Activated naive CD8-positive, alpha-beta T cell (primary cell): ENCODE measurements at regions not wholly inside any gene's neighbourhood (a gene's known extent, or its start where the extent isn't known, plus 50 kb on each side); places are given as distances from the start of the nearest gene placed in this dataset.

ENCODE experiments used
- H3K27ac Mint-ChIP-seq: one replicate; pipeline ENCODE4 v1.8.0; 2021; ENCODE audit warnings: mixed read lengths
- H3K27me3 Mint-ChIP-seq: one replicate; pipeline ENCODE4 v1.8.0; 2021; ENCODE audit warnings: mixed read lengths
- H3K36me3 Mint-ChIP-seq: one replicate; pipeline ENCODE4 v1.8.0; 2021; ENCODE audit warnings: mixed read lengths
- H3K4me1 Mint-ChIP-seq: one replicate; pipeline ENCODE4 v1.8.0; 2021; ENCODE audit warnings: low read depth, mixed read lengths
- H3K4me3 Mint-ChIP-seq: one replicate; pipeline ENCODE4 v1.8.0; 2021; ENCODE audit warnings: mild to moderate bottlenecking, mixed read lengths
- H3K9me3 Mint-ChIP-seq: one replicate; pipeline ENCODE4 v1.8.0; 2021; ENCODE audit warnings: low read depth, mixed read lengths

DNA sequence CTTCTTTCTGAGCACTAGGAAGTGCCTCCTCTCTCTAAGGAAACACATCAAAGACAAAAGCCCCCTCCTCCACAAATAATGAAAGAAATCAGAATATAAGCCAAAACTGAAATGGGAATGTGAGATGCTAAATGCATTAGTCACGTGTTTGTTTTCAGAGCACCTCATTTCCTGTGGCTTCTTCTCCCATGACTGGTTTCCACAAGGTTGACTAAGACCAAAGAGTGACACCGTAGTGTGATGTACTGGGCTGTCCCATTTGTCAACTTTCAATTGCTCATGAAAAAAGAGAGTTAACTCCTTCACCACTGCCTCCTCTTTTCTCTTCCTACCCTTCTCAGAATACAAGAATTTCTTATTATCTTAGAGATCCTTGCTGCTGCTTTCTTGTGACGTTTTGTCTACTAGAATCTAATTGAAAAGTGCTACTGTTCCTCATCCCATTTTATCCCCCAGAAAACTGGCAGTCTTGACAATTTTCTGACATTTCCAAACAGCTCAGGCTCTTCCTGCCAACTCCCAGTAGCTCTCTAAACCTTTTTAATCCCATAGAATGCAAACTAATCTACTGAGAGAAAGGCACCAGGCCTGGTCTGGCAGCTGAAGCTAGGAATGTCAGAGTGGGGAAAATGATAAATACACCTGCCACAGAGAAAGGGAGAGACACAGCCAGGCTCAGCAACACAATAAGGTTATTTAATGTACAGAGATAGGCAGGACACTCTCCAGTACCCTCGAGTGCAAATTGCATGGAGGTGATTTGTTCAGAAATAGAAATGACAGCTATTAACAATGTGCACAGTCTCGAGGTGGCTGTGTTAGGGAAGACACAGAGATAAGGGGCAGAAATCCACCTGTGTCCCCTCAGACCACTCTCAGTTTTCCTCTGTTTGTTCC, 671.7 kb upstream of the NRSN1 start:
- Mint-ChIP-seq H3K4me3 (no peak overlapping the region), H3K27me3 (no peaks in the 10 kb centered on the region), H3K27ac (no peak overlapping the region), H3K4me1 (no peaks in the 10 kb centered on the region), H3K9me3 (no peaks in the 10 kb centered on the region), H3K36me3 (no peaks in the 10 kb centered on the region)

DNA sequence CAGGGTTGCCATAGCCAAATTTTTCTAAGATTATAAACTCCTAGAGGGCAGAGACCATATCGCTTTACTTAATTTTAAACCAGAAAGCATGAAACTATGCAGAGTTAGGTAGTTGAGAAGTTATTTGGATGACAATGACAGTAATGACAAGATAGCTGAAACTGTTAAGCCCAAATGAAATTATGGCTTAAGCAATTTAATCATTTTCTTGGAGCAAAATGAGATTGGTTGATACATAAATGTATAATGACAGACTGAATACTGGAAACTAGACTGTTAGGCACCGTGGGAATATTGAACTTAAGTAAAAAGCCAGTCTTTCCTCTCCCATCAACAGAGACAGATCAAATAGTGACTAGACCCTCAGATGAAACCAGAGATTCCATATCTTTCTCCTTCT, 670.3 kb upstream of the NRSN1 start:
- no peaks in the 10 kb centered on the region for H3K36me3 Mint-ChIP-seq
- H3K27me3 Mint-ChIP-seq: no peaks in the 10 kb centered on the region
- no peak overlapping the region for H3K27ac Mint-ChIP-seq
- no peak overlapping the region for H3K4me3 Mint-ChIP-seq
- H3K4me1 Mint-ChIP-seq: no peaks in the 10 kb centered on the region
- no peaks in the 10 kb centered on the region for H3K9me3 Mint-ChIP-seq

DNA sequence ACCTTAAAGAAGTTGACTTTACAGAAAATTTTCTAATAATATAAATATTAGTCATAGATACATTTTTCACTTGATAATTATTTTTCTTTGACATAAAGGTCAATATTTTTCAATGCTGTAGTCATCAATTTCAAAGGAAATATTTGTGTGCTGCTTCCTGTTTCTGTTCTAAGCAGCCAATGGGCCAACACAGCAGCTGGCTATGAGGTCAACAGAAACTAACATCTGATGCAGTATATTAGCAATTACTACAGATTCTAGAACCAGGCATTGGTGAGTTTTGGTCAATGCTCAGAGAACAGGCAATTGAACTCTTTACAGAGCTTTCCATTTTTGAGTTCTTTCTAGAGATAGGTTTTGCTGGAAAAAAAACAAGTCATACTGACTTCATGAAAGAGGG, 669.6 kb upstream of the NRSN1 start:
- Mint-ChIP-seq H3K27ac (no peak overlapping the region), H3K9me3 (no peaks in the 10 kb centered on the region), H3K27me3 (no peaks in the 10 kb centered on the region), H3K4me3 (no peak overlapping the region), H3K4me1 (no peaks in the 10 kb centered on the region), H3K36me3 (no peaks in the 10 kb centered on the region)

DNA sequence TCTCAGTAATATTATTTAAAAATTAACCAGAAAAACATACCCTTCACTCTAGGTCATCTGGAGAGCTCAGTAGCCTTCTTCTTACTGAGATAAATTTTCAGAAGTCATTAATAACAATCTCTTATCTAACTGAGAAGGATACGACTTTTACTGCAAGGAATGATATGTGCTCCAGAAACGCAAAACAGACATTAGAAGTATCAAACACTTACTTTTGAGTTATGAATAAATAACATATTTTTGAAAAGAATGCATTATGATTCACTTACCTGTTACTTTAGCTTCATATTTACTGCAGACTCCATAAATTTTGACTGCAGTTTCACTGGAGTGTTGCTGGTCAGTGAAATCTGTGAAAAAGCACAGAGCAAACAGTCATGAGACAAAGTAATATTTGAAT, 668.7 kb upstream of the NRSN1 start:
- Mint-ChIP-seq H3K9me3 (no peaks in the 10 kb centered on the region), H3K27me3 (no peaks in the 10 kb centered on the region), H3K36me3 (no peaks in the 10 kb centered on the region), H3K27ac (no peak overlapping the region), H3K4me1 (no peaks in the 10 kb centered on the region), H3K4me3 (no peak overlapping the region)

DNA sequence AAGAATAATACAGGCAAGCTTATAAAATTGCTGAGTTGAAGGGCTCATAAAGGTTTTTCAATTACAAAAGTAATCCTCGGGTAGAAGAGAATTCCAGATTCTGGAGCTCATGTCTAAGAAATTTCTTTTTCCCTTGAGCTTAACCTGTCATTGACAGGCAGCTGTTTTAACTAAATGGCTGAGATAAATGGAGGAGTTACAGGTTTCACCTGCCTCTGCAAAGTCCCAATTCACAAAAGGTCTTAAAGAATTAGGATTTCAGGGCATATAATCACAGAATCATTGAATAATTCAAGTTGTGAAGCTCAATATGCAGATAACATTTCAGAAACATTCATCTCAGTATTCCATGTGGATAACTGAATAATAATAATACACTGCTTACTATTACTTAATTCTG, 660.1 kb upstream of the NRSN1 start:
- H3K9me3 Mint-ChIP-seq: peaks cover 8% of the 10 kb centered on the region
- no peak overlapping the region for H3K27ac Mint-ChIP-seq
- H3K36me3 Mint-ChIP-seq: no peaks in the 10 kb centered on the region
- H3K4me3 Mint-ChIP-seq: no peak overlapping the region
- H3K27me3 Mint-ChIP-seq: no peaks in the 10 kb centered on the region
- H3K4me1 Mint-ChIP-seq: no peaks in the 10 kb centered on the region

DNA sequence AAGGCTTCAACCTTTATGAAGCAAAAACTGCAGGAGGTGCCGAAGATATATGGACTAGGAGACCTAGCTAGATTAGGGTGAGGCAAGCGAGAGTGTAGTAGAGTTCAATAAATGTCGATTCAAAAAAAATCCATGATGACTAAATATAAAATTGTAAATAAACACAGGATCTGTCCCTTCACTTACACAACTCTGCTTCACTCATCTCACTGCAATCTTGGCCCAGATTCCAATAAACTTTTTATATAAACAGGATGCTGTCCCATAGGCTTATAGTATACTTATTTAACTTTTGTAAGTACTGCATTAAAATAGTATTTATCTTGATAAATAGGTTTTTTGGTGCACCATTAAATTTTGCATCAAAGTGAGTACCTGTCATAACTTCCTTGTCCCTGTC, 648.4 kb upstream of the NRSN1 start:
- H3K36me3 Mint-ChIP-seq: no peaks in the 10 kb centered on the region
- no peak overlapping the region for H3K27ac Mint-ChIP-seq
- no peaks in the 10 kb centered on the region for H3K4me1 Mint-ChIP-seq
- H3K27me3 Mint-ChIP-seq: no peaks in the 10 kb centered on the region
- H3K4me3 Mint-ChIP-seq: no peak overlapping the region
- H3K9me3 Mint-ChIP-seq: peaks cover 3% of the 10 kb centered on the region

DNA sequence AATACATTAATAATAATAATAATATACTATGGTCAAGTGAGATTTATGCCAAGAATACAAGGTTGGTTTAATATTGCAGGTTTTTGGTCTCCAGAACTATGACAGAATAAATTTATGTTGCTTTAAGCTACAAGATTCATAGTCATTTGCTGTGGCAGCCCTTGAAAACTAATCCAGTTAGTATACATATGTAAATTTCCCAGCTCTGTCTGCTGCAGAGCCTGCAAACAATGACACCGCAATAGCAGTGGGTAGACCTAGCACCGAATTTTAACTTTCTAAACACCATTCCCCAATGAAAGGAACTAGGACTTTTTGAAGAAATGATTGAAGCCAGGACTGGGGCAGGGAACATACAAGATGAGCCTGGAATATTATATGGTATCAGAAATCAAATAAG, 647.7 kb upstream of the NRSN1 start:
- Mint-ChIP-seq H3K27ac (no peak overlapping the region), H3K27me3 (no peaks in the 10 kb centered on the region), H3K36me3 (no peaks in the 10 kb centered on the region), H3K4me3 (no peak overlapping the region), H3K4me1 (no peaks in the 10 kb centered on the region), H3K9me3 (peaks cover 3% of the 10 kb centered on the region)

DNA sequence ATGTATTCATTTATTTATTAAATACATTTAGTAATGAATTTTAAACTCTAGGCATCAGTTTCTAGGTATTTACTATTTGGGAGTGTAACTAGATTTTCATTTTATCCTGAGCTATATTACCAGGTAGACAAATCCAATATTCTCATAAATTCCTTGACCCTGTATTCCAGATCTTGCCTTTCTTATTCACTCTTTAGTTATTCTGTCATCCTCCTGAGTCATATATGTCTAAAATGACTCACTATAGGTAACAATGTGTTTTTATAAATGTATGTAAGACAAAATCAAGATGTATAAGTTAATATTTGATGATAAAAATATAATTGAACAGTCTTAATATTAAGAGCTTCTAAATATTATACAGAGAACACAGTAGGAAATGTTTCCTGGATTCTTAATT, 642.1 kb upstream of the NRSN1 start:
- peaks cover 2% of the 10 kb centered on the region for H3K27me3 Mint-ChIP-seq
- no peak overlapping the region for H3K4me3 Mint-ChIP-seq
- H3K36me3 Mint-ChIP-seq: no peaks in the 10 kb centered on the region
- H3K9me3 Mint-ChIP-seq: peaks cover 4% of the 10 kb centered on the region
- H3K4me1 Mint-ChIP-seq: no peaks in the 10 kb centered on the region
- H3K27ac Mint-ChIP-seq: no peak overlapping the region

DNA sequence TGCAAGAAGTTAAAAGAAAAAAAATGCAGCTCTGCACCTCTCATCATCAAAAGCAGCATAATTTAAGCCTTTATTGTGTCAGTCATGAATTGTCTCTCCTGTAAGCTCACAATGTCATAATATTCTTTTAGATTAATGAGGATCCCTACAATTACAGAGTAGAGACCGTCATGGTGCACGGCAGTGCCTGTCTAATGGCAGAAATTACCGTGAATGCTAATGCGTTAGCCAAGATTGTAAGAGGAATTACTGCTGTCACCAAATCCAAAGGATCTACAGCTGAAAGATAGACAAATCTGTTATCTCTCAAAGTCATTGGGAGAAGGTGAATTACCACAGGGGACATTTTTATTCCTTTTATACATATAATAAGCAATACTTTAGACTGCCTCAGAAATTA, 631.6 kb upstream of the NRSN1 start:
- H3K27ac Mint-ChIP-seq: no peak overlapping the region
- H3K4me3 Mint-ChIP-seq: no peak overlapping the region
- no peaks in the 10 kb centered on the region for H3K27me3 Mint-ChIP-seq
- no peaks in the 10 kb centered on the region for H3K36me3 Mint-ChIP-seq
- no peaks in the 10 kb centered on the region for H3K4me1 Mint-ChIP-seq
- H3K9me3 Mint-ChIP-seq: peaks cover 8% of the 10 kb centered on the region

DNA sequence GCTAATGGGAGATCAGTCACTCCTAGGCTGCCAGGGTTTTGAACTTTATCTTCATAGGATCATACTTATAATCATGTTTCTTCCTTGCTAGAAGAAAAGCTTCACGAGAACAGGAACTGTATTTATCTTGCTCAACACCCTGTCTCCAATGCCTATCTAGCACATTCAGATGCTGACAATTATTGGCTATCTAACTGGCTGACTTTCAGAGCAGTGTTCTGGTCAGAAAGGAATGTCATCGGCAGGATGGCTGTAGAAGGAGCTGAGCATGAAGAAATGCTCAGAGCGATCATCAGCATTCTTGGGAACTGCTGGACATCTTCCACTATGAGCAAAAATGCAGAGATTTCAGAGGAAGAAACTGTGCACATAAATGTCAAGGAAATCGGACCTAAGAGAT, 628.0 kb upstream of the NRSN1 start:
- Mint-ChIP-seq H3K4me1 (no peaks in the 10 kb centered on the region), H3K9me3 (peaks cover 2% of the 10 kb centered on the region), H3K4me3 (no peak overlapping the region), H3K27ac (no peak overlapping the region), H3K36me3 (no peaks in the 10 kb centered on the region), H3K27me3 (no peaks in the 10 kb centered on the region)

DNA sequence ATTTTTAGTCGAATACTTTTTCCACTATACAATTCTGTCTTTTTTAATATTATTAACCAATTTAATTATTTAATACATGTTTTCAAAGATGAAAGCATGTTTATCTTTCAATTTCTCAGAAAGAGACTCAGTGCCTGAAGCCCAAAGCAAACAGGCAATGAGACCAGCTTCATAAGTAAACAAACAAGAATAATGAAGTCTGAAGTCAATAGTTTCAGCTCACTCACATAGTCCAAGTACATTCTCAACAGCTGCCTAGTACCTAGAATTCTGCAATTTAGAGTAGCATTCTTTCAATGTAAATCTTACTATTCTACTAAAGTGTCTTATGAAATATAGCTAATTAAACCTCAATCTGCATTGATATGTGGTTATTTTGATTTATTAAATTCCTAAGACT, 626.5 kb upstream of the NRSN1 start:
- Mint-ChIP-seq H3K36me3 (no peaks in the 10 kb centered on the region), H3K27me3 (no peaks in the 10 kb centered on the region), H3K4me3 (no peak overlapping the region), H3K4me1 (no peaks in the 10 kb centered on the region), H3K9me3 (peaks cover under 1% of the 10 kb centered on the region), H3K27ac (no peak overlapping the region)

DNA sequence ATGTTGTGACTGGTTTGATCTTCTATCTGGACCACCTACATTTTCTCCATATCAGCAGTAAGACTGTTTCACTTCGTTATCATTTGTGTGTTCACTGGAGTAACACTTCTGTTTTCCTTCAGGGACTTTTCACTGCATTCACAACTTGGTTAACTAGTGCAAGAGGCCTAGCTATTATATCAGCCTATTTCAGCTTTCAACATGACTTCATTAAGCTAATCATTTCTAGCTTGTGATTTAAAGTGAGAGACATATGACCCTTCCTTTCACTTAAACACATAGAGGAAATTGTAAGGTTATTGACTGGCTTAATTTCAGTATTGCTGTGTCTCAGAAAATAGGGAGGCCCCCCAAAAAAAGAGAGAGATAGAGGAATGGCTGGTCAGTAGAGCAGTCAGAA, 622.8 kb upstream of the NRSN1 start:
- no peak overlapping the region for H3K27ac Mint-ChIP-seq
- H3K4me1 Mint-ChIP-seq: no peaks in the 10 kb centered on the region
- H3K4me3 Mint-ChIP-seq: no peak overlapping the region
- H3K36me3 Mint-ChIP-seq: no peaks in the 10 kb centered on the region
- peaks cover 9% of the 10 kb centered on the region for H3K9me3 Mint-ChIP-seq
- H3K27me3 Mint-ChIP-seq: no peaks in the 10 kb centered on the region

DNA sequence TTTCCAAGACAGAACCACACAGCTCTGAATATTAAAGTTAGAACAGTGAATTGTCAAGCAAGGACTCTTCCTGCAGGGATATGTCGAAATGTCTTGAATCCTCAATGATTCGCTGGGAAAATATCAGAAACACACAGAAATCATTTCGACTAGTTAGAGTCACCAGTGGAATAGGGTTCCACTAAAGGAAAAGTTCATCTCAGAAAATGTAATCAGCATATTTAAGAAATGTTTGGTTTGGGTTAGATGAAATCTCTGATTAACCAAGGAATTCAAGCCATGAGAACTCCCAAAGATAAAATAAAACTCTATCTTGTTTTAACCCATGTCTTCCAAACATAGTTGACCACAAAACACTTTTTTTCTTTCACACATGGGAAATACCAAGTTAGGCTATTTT, 621.0 kb upstream of the NRSN1 start:
- H3K4me3 Mint-ChIP-seq: no peak overlapping the region
- no peak overlapping the region for H3K27ac Mint-ChIP-seq
- H3K9me3 Mint-ChIP-seq: peaks cover 9% of the 10 kb centered on the region
- H3K36me3 Mint-ChIP-seq: no peaks in the 10 kb centered on the region
- H3K27me3 Mint-ChIP-seq: no peaks in the 10 kb centered on the region
- no peaks in the 10 kb centered on the region for H3K4me1 Mint-ChIP-seq

DNA sequence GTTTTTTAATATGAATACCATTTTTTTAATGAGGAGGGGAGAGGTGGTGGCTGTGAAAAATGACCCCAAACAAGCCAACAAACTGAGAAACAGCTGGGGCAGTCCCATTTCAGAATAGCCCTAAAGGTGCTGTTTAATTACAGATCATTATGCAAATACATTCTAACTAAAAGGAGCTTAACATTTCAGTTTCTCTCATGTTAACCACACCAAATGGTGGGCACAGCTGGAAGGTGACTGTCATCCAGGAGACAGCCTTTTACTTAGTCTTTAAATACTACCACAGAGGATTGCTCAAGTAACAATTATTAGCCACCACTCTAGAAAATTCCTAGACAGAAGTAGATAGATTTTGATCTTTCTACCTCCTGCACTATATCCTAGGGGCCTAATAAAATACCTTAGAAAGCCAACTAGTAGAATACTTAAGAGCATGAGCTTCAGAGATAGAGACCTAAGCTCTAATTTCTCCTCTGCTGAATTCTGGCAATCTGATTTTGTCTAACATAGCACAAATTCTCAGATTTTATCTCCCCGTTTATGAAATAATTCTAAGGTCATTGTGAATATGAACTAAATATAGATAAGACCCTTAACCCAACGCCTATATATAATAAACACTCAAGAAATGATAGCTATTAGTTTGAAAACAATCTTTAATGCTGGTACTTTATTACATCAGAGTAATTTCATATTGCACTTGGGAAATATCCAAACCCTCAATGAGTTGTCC, 615.1 kb upstream of the NRSN1 start:
- no peaks in the 10 kb centered on the region for H3K27me3 Mint-ChIP-seq
- no peaks in the 10 kb centered on the region for H3K4me1 Mint-ChIP-seq
- no peaks in the 10 kb centered on the region for H3K36me3 Mint-ChIP-seq
- H3K4me3 Mint-ChIP-seq: no peak overlapping the region
- H3K27ac Mint-ChIP-seq: no peak overlapping the region
- H3K9me3 Mint-ChIP-seq: peaks cover 9% of the 10 kb centered on the region

DNA sequence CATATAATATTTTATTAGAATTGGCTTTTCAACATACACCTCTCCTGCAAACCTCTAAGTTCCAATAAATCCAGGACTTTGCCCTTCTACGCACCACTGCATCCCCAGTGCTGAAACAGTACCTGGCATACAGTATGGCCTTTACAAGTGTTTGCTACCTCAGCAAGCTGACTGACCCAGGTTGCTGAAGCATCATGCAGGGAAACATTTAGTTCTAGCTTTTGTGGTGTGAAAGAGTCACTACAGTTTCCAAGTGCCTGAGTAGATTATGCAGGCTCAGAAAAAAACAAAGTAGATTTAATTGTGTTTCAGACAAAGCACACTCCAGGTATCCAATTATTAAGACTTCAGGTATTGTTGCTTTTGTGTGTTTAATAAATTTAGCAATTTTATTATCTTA, 614.2 kb upstream of the NRSN1 start:
- peaks cover 8% of the 10 kb centered on the region for H3K9me3 Mint-ChIP-seq
- H3K4me3 Mint-ChIP-seq: no peak overlapping the region
- no peak overlapping the region for H3K27ac Mint-ChIP-seq
- H3K27me3 Mint-ChIP-seq: no peaks in the 10 kb centered on the region
- H3K4me1 Mint-ChIP-seq: no peaks in the 10 kb centered on the region
- no peaks in the 10 kb centered on the region for H3K36me3 Mint-ChIP-seq

DNA sequence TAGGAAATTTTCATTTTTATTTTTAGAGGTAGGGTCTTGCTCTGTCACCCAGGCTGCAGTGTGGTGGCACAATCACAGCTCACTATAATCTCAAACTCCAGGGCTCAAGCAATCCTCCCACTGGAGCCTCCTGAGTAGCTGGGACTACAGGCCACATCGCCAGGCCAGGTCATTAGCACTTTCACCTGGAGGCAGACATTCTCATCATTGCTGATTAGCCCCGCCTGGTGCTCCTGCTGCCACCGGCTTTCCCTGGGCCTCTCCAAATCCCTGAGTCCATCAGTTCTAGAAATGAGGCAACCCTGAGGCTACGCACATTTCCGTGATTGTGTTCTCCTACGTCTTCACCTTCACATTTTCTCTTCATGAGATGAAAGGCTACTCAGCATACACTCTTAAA, 607.7 kb upstream of the NRSN1 start:
- Mint-ChIP-seq H3K36me3 (no peaks in the 10 kb centered on the region), H3K27me3 (no peaks in the 10 kb centered on the region), H3K4me1 (no peaks in the 10 kb centered on the region), H3K27ac (no peak overlapping the region), H3K4me3 (no peak overlapping the region), H3K9me3 (no peaks in the 10 kb centered on the region)
